GM12878 (cell line): ENCODE measurements at regions not wholly inside any gene's neighbourhood (a gene's known extent, or its start where the extent isn't known, plus 50 kb on each side); places are given as distances from the start of the nearest gene placed in this dataset.
"Not testable (repeated sequence)": the region's sequence is repeated elsewhere in the genome, so short reads cannot be mapped to it uniquely, and the experiment has no call there.

Experiments used
- ATAC-seq: fragments of 200-7000 bp; cut with Tn5 transposase; 3 replicates; pipeline ENCODE4 v1.9.1; 2020; ENCODE audit warnings: mild to moderate bottlenecking, moderate library complexity
- BruUV-seq: library from RNA; stranded (reverse); fragments of 400-500 nt; replicated peaks from 2 replicates; lab custom pipeline; 2021; lab: Mats Ljungman, UMichigan
- CTCF ChIA-PET: fragments of 300-600 bp; sonication (Branson Sonifier 250); formaldehyde crosslinking; extraction: SDS; loops from one replicate; lab custom pipeline; 2021; ENCODE audit warnings: inconsistent platforms; lab: Yijun Ruan, JAX
- POLR2A ChIA-PET: fragments of 350-600 bp; formaldehyde crosslinking; extraction: SDS; loops from one replicate; lab custom pipeline; 2021; ENCODE audit warnings: inconsistent platforms; lab: Charles Lee
- RAD21 ChIA-PET: fragments of 300-600 bp; sonication (Branson Sonifier 250); formaldehyde crosslinking; loops from one replicate; lab custom pipeline; 2023; ENCODE audit warnings: antibody characterized with exemption; ENCODE audit not compliant: unreplicated experiment; lab: Charles Lee
- SMC1A ChIA-PET: fragments of 300-600 bp; sonication (Branson Sonifier 250); formaldehyde crosslinking; loops from one replicate; lab custom pipeline; 2023; ENCODE audit not compliant: unreplicated experiment, uncharacterized antibody; lab: Charles Lee
- DNase-seq: peaks from one replicate; pipeline ENCODE4 v3.0.0-alpha.2; 2011; ENCODE audit warnings: low read depth, low spot score
- FAIRE-seq: peaks from 3 replicates; lab custom pipeline; 2011; peaks lifted over from hg19 to GRCh38; lab: Jason Lieb, UNC
- H2AFZ ChIP-seq: 2 replicates; pipeline ENCODE4 v1.6.0; 2011; ENCODE audit warnings: low read depth, low read length, control low read depth; ENCODE audit not compliant: control insufficient read depth
- H3K27ac ChIP-seq: 2 replicates; pipeline ENCODE4 v1.5.1; 2011; ENCODE audit warnings: control low read depth; ENCODE audit not compliant: control insufficient read depth, insufficient read depth
- H3K27me3 ChIP-seq, 2 experiments: replicated peaks in 1 of 2; 2 replicates each; pipeline versions ENCODE4 v1.6.0 to v1.6.1; 2011; ENCODE audit warnings: low read length in 1 of 2; ENCODE audit not compliant: control insufficient read depth in 2 of 2, insufficient read depth in 2 of 2
- H3K36me3 ChIP-seq, 2 experiments: 2 replicates each; pipeline ENCODE4 v1.5.1; 2011; ENCODE audit warnings: low read length in 1 of 2; ENCODE audit not compliant: control insufficient read depth in 2 of 2, insufficient read depth in 2 of 2
- H3K4me1 ChIP-seq: 2 replicates; pipeline ENCODE4 v1.6.1; 2011; ENCODE audit warnings: mild to moderate bottlenecking, low read length, moderate library complexity, mixed read lengths; ENCODE audit not compliant: control insufficient read depth, insufficient read depth
- H3K4me2 ChIP-seq: 2 replicates; pipeline ENCODE4 v1.6.0; 2011; ENCODE audit warnings: control low read depth; ENCODE audit not compliant: control insufficient read depth, insufficient read depth
- H3K4me3 ChIP-seq: fragments of 200-600 bp; sonication (generic); 2 replicates; pipeline ENCODE4 v1.5.1; 2016
- H3K79me2 ChIP-seq: 2 replicates; pipeline ENCODE4 v1.6.0; 2011; ENCODE audit warnings: low read length; ENCODE audit not compliant: control insufficient read depth, insufficient read depth
- H3K9ac ChIP-seq: 2 replicates; pipeline ENCODE4 v1.8.0; 2011; ENCODE audit warnings: low read length, control low read depth, mixed read lengths; ENCODE audit not compliant: control insufficient read depth, insufficient read depth
- H3K9me3 ChIP-seq: replicated peaks from 3 replicates; pipeline ENCODE4 v1.5.1; 2011; ENCODE audit warnings: mild to moderate bottlenecking, low read length; ENCODE audit not compliant: control insufficient read depth, insufficient read depth
- H4K20me1 ChIP-seq: 2 replicates; pipeline ENCODE4 v1.6.0; 2011; ENCODE audit not compliant: control insufficient read depth, insufficient read depth
- ATF7 ChIP-seq: fragments of 450-650 bp; IDR thresholded peaks from 2 replicates; pipeline ENCODE4 v1.6.1; 2016; ENCODE audit warnings: low read depth, mild to moderate bottlenecking
- NFYB ChIP-seq: IDR thresholded peaks from 2 replicates; pipeline ENCODE4 v1.6.1; 2011; ENCODE audit warnings: low read depth, mild to moderate bottlenecking, low read length, improper control_type of control experiment, moderate library complexity; ENCODE audit not compliant: insufficient read depth
- WGBS: methylation state at CpG from one replicate; pipeline ENCODE4 v1.1.6; 2016; ENCODE audit warnings: low lambda C conversion rate; ENCODE audit not compliant: insufficient replicate concordance, insufficient coverage; ENCODE audit errors: missing lambda C conversion rate; 5-methylcytosine and 5-hydroxymethylcytosine counted together
- in situ Hi-C: fragments of 300-500 bp; cut with MboI; formaldehyde crosslinking; loops from 9 replicates; pipeline ENCODE4 v1.14.3; 2018; ENCODE audit warnings: mixed read lengths
- intact Hi-C: fragments of 100-400 bp; cut with micrococcal nuclease; formaldehyde crosslinking; loops from one replicate; pipeline ENCODE4 v1.14.2; 2022; ENCODE audit not compliant: unreplicated experiment
- small RNA-seq: library from RNA; depleted of rRNA; stranded (forward); fragments of <200 nt; gene quantifications from one replicate; pipeline ENCODE3, GENCODE V24; 2014
- TF ChIP-seq, protein P1 (sequence below), 3 experiments: IDR thresholded peaks in 2 of 3; conservative IDR thresholded peaks in 1 of 3; 2 replicates each; pipeline ENCODE4 v1.5.1; 2011; ENCODE audit warnings: low read depth in 3 of 3, low read length in 3 of 3, mild to moderate bottlenecking in 3 of 3, control low read depth in 2 of 3, moderate library complexity in 2 of 3, inconsistent platforms in 1 of 3, mixed read lengths in 1 of 3; ENCODE audit not compliant: control insufficient read depth in 2 of 3, insufficient read depth in 1 of 3; ENCODE audit errors: extremely low read depth in 1 of 3

DNA sequence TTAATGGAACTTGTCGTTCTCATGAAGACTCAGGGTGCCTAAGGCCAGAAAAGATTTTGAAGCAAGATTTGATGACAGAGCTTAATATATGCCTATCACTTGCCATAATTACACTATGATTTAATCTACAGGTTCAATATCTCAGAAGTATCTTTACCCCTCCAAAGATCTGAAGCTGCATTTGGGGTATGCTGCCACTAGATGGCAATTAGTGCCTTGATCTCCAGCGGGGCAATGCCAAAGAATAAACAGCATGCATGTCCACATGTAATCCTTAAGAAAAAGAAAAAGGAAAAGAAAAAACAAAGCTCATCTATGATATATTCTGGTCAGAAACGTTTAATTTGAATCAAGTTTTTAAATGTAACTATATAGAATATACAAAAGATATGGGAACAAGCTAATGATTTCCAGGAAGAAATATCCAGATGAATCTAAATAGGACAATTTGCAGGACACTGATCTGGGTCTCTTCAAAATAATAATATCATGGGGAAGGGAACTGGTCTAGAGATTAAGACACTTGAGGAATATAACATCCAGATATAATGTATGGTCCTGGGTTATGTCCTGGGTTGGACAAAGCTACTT is 55.0 kb upstream of the SOX14 start (continued):
- TF ChIP-seq, protein P1, sequence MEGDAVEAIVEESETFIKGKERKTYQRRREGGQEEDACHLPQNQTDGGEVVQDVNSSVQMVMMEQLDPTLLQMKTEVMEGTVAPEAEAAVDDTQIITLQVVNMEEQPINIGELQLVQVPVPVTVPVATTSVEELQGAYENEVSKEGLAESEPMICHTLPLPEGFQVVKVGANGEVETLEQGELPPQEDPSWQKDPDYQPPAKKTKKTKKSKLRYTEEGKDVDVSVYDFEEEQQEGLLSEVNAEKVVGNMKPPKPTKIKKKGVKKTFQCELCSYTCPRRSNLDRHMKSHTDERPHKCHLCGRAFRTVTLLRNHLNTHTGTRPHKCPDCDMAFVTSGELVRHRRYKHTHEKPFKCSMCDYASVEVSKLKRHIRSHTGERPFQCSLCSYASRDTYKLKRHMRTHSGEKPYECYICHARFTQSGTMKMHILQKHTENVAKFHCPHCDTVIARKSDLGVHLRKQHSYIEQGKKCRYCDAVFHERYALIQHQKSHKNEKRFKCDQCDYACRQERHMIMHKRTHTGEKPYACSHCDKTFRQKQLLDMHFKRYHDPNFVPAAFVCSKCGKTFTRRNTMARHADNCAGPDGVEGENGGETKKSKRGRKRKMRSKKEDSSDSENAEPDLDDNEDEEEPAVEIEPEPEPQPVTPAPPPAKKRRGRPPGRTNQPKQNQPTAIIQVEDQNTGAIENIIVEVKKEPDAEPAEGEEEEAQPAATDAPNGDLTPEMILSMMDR (IDR thresholded peaks at IDR 0.05 in 2 of 3, conservative IDR thresholded peaks at IDR 0.05 in 1 of 3; ENCODE audit: control insufficient read depth in 2 of 3, extremely low read depth in 1 of 3, insufficient read depth in 1 of 3, low read depth in 3 of 3, low read length in 3 of 3): peak; percentile 46 to 64 (median 51)
- no peak for TF ChIP-seq ATF7

GRCh38 chr3:137713965-137714364 is 50.1 kb upstream of the SOX14 start:
- CTCF ChIA-PET: interaction anchor here (1.1 to 1.4 kb wide), 2 partner anchors 61 to 233 kb away, joined by 3 read pairs; no protein-coding TSS in a partner anchor
- WGBS: 34% methylated on average over 6 of the region's 6 CpGs
- H3K79me2 ChIP-seq, ATAC-seq, H3K4me3 ChIP-seq, RAD21 ChIA-PET, H3K27me3 ChIP-seq, H3K4me1 ChIP-seq, SMC1A ChIA-PET, FAIRE-seq, H2AFZ ChIP-seq, H3K36me3 ChIP-seq, H3K4me2 ChIP-seq, DNase-seq, H3K27ac ChIP-seq, intact Hi-C loops, BruUV-seq, H3K9me3 ChIP-seq, POLR2A ChIA-PET, H3K9ac ChIP-seq, H4K20me1 ChIP-seq: not testable (repeated sequence)
- in situ Hi-C loops: loop anchor here (10.0 kb wide), 1 partner anchor 331 kb away; no protein-coding TSS in a partner anchor
- peak; percentile 56; the same call in 1 of the 2 replicates for TF ChIP-seq NFYB

Small RNAs in the stretch of these regions (small RNA-seq; reads per million reads assigned to genes)
- gene RNA5SP142: 0.12 reads per million
